B cell (primary cell): ENCODE measurements at regions not wholly inside any gene's neighbourhood (a gene's known extent, or its start where the extent isn't known, plus 50 kb on each side); places are given as distances from the start of the nearest gene placed in this dataset. TPM values are rescaled to one million over a fixed set of nuclear protein-coding genes. Genes with fewer than 3 reads are reported as not detected.

Source experiments
- ATAC-seq: fragments of 200-7000 bp; cut with Tn5 transposase; one replicate; pipeline ENCODE4 v1.10.0; 2021; ENCODE audit warnings: low read depth, mild to moderate bottlenecking, moderate number of reproducible peaks, moderate library complexity
- CTCF ChIA-PET: fragments of 350-600 bp; sonication (Branson Sonifier 250); formaldehyde crosslinking; loops from one replicate; lab custom pipeline; 2021; ENCODE audit warnings: antibody characterized with exemption, inconsistent platforms; lab: Charles Lee
- POLR2A ChIA-PET: fragments of 350-600 bp; sonication (Branson Sonifier 250); formaldehyde crosslinking; loops from one replicate; lab custom pipeline; 2021; ENCODE audit warnings: antibody characterized with exemption; lab: Charles Lee
- DNase-seq: peaks from one replicate; pipeline ENCODE4 v3.0.0; 2013
- H2AFZ ChIP-seq: 2 replicates; pipeline ENCODE4 v1.6.1; 2012; ENCODE audit warnings: mild to moderate bottlenecking, low read depth, low read length; ENCODE audit not compliant: insufficient read depth, poor library complexity, severe bottlenecking
- H3K27ac ChIP-seq, 2 donors: 1 replicate in 1 of 2; 2 replicates in 1 of 2; pipeline ENCODE4 v1.5.1; 2012 to 2013; ENCODE audit warnings: low read length in 2 of 2, mild to moderate bottlenecking in 2 of 2, moderate library complexity in 1 of 2
- H3K27me3 ChIP-seq, 4 experiments: fragments of 200-600 bp in 1 of 4; sonication (generic) in 1 of 4; replicated peaks in 1 of 4; 1 replicate in 2 of 4; 2 replicates in 2 of 4; pipeline versions ENCODE4 v1.6.1 to v1.7.0; 2013 to 2016; ENCODE audit warnings: low read length in 3 of 4, mild to moderate bottlenecking in 2 of 4, mixed read lengths in 1 of 4, moderate library complexity in 1 of 4; ENCODE audit not compliant: insufficient read depth in 4 of 4, control insufficient read depth in 3 of 4; ENCODE audit errors: control extremely low read depth in 1 of 4
- H3K36me3 ChIP-seq, 2 experiments: replicated peaks in 1 of 2; 1 replicate in 1 of 2; 2 replicates in 1 of 2; pipeline versions ENCODE4 v1.6.1 to v1.7.1; 2013; ENCODE audit warnings: low read length in 1 of 2; ENCODE audit not compliant: insufficient read depth in 2 of 2, control insufficient read depth in 1 of 2; ENCODE audit errors: control extremely low read depth in 1 of 2, extremely low read depth in 1 of 2
- H3K4me1 ChIP-seq, 2 donors: fragments of 200-600 bp in 1 of 2; sonication (generic) in 1 of 2; 1 replicate in 1 of 2; 2 replicates in 1 of 2; pipeline versions ENCODE4 v1.5.1 to v1.6.1; 2013 to 2017; ENCODE audit warnings: low read length in 2 of 2; ENCODE audit not compliant: control insufficient read depth in 2 of 2, insufficient read depth in 2 of 2
- H3K4me2 ChIP-seq: replicated peaks from 2 replicates; pipeline ENCODE3; 2012; ENCODE audit warnings: mild to moderate bottlenecking, low read depth, low read length; ENCODE audit not compliant: poor library complexity, severe bottlenecking
- H3K4me3 ChIP-seq, 5 experiments: fragments of 200-600 bp in 1 of 5; sonication (generic) in 1 of 5; 1 replicate in 3 of 5; 2 replicates in 2 of 5; pipeline versions ENCODE4 v1.5.1 to v1.7.0; 2011 to 2016; ENCODE audit warnings: low read length in 4 of 5, mild to moderate bottlenecking in 4 of 5, low read depth in 2 of 5, control low read depth in 1 of 5, moderate library complexity in 1 of 5; ENCODE audit not compliant: insufficient read depth in 1 of 5; ENCODE audit errors: control extremely low read depth in 1 of 5, extremely low read depth in 1 of 5
- H3K79me2 ChIP-seq: fragments of 200-600 bp; sonication (generic); one replicate; pipeline ENCODE4 v1.6.0; 2016; ENCODE audit warnings: low read length; ENCODE audit not compliant: control insufficient read depth, insufficient read depth
- H3K9ac ChIP-seq: fragments of 200-600 bp; sonication (generic); 2 replicates; pipeline ENCODE4 v1.6.1; 2017; ENCODE audit warnings: mild to moderate bottlenecking, low read length, moderate library complexity
- H3K9me3 ChIP-seq, 3 donors: one replicate each; pipeline versions ENCODE4 v1.6.1 to v1.7.1; 2013; ENCODE audit warnings: low read length in 2 of 3; ENCODE audit not compliant: control insufficient read depth in 2 of 3, insufficient read depth in 1 of 3; ENCODE audit errors: control extremely low read depth in 1 of 3
- H4K20me1 ChIP-seq: 2 replicates; pipeline ENCODE4 v1.6.0; 2012; ENCODE audit warnings: mild to moderate bottlenecking, low read length; ENCODE audit not compliant: insufficient read depth, control insufficient read depth, poor library complexity, severe bottlenecking
- H3K27ac Mint-ChIP-seq: one replicate; pipeline ENCODE4 v1.8.0; 2021; ENCODE audit warnings: mixed read lengths
- H3K27me3 Mint-ChIP-seq: one replicate; pipeline ENCODE4 v1.8.0; 2021; ENCODE audit warnings: mixed read lengths
- H3K4me1 Mint-ChIP-seq: one replicate; pipeline ENCODE4 v1.8.0; 2021; ENCODE audit warnings: mixed read lengths
- H3K4me3 Mint-ChIP-seq: one replicate; pipeline ENCODE4 v1.8.0; 2021; ENCODE audit warnings: mixed read lengths
- H3K9me3 Mint-ChIP-seq: one replicate; pipeline ENCODE4 v1.8.0; 2022; ENCODE audit warnings: mixed read lengths; ENCODE audit not compliant: insufficient read depth
- CTCF ChIP-seq: fragments of 200-600 bp; IDR thresholded peaks from one replicate; pipeline ENCODE4 v1.8.0; 2022; ENCODE audit warnings: antibody characterized with exemption, mild to moderate bottlenecking
- EZH2 ChIP-seq: IDR thresholded peaks from 2 replicates; pipeline ENCODE4 v1.6.1; 2012; ENCODE audit warnings: borderline replicate concordance, low read depth, mild to moderate bottlenecking, moderate library complexity, low read length; ENCODE audit not compliant: insufficient read depth, poor library complexity, severe bottlenecking
- WGBS: methylation state at CpG from one replicate; pipeline ENCODE4 v1.1.5; 2013; ENCODE audit warnings: missing lambda C conversion rate; ENCODE audit not compliant: insufficient coverage; 5-methylcytosine and 5-hydroxymethylcytosine counted together
- intact Hi-C: fragments of 100-400 bp; cut with micrococcal nuclease; formaldehyde crosslinking; loops from one replicate; pipeline ENCODE4 v1.10.0; 2022
- small RNA-seq: library from RNA; depleted of rRNA; stranded (forward); fragments of <200 nt; gene quantifications from one replicate; pipeline ENCODE3, GENCODE V24; 2012; ENCODE audit warnings: low replicate concordance, low read depth; ENCODE audit not compliant: insufficient read length

- no peaks in the 10 kb centered on the region for H3K79me2 ChIP-seq
- no peaks in the 10 kb centered on the region for H3K27me3 Mint-ChIP-seq
- POLR2A ChIA-PET: no interaction called here
- ATAC-seq (no peak), DNase-seq (no peak)
- no peaks in the 10 kb centered on the region for H3K4me1 ChIP-seq
- H3K27ac Mint-ChIP-seq: no peak overlapping the region
- no peak overlapping the region for H3K4me2 ChIP-seq
- 86% methylated on average over 5 of the region's 5 CpGs for WGBS
- CTCF ChIA-PET: no interaction called here
- no peaks in the 10 kb centered on the region for H3K9me3 ChIP-seq
- no peaks in the 10 kb centered on the region for H3K36me3 ChIP-seq
- H3K4me1 Mint-ChIP-seq: no peaks in the 10 kb centered on the region
- H3K9ac ChIP-seq: no peak overlapping the region
- no peak overlapping the region for H3K4me3 Mint-ChIP-seq
- peaks cover 4% of the 10 kb centered on the region for H3K9me3 Mint-ChIP-seq
- no peak overlapping the region for H3K4me3 ChIP-seq
- H2AFZ ChIP-seq: no peak overlapping the region
- intact Hi-C loops: no loop called here
- TF ChIP-seq CTCF (no peak), EZH2 (no peak)
- no peaks in the 10 kb centered on the region for H3K27me3 ChIP-seq
- no peak overlapping the region for H3K27ac ChIP-seq
- H4K20me1 ChIP-seq: no peaks in the 10 kb centered on the region
Measured at GRCh38 chr6:8494730-8495129, 59.4 kb upstream of the SLC35B3 start.

- DNase-seq (no peak), ATAC-seq (no peak)
- no peaks in the 10 kb centered on the region for H4K20me1 ChIP-seq
- no peak overlapping the region for H3K27ac ChIP-seq
- Mint-ChIP-seq H3K27ac (no peak overlapping the region), H3K4me1 (no peaks in the 10 kb centered on the region), H3K27me3 (no peaks in the 10 kb centered on the region), H3K9me3 (peaks cover 2% of the 10 kb centered on the region), H3K4me3 (no peak overlapping the region)
- H3K27me3 ChIP-seq: no peaks in the 10 kb centered on the region
- WGBS: no CpG with 5 or more reads among the region's 2 CpGs
- no peak for TF ChIP-seq CTCF
- no peak for TF ChIP-seq EZH2
- H3K79me2 ChIP-seq: no peaks in the 10 kb centered on the region
- POLR2A ChIA-PET: no interaction called here
- intact Hi-C loops: no loop called here
- no peak overlapping the region for H3K4me3 ChIP-seq
- H2AFZ ChIP-seq: no peak overlapping the region
- CTCF ChIA-PET: no interaction called here
- no peaks in the 10 kb centered on the region for H3K9me3 ChIP-seq
- H3K36me3 ChIP-seq: no peaks in the 10 kb centered on the region
- H3K9ac ChIP-seq: no peak overlapping the region
- no peak overlapping the region for H3K4me2 ChIP-seq
- H3K4me1 ChIP-seq: no peaks in the 10 kb centered on the region
Measured at GRCh38 chr6:8492536-8493133, 57.3 kb upstream of the SLC35B3 start.

Small RNAs in the stretch of these regions (small RNA-seq; reads per million reads assigned to genes)
- gene RF02101 (not detected), gene RNU6ATAC21P (not detected)
